Gastroesophageal sphincter (tissue), 3 donors: ENCODE measurements at regions not wholly inside any gene's neighbourhood (a gene's known extent, or its start where the extent isn't known, plus 50 kb on each side); places are given as distances from the start of the nearest gene placed in this dataset.

ENCODE experiments used
- CTCF ChIP-seq, 4 experiments: fragments of 200-600 bp in 2 of 4; fragments of 450-650 bp in 2 of 4; sonication (generic) in 1 of 4; IDR thresholded peaks; one replicate each; pipeline ENCODE4 v1.5.1; 2017 to 2019; ENCODE audit warnings: antibody characterized with exemption in 4 of 4, mild to moderate bottlenecking in 2 of 4, moderate library complexity in 2 of 4
- EP300 ChIP-seq: sonication (generic); formaldehyde crosslinking; IDR thresholded peaks from one replicate; pipeline ENCODE4 v1.6.1; 2017; ENCODE audit warnings: antibody characterized with exemption, mild to moderate bottlenecking
- POLR2A ChIP-seq, 2 donors: fragments of 450-650 bp; IDR thresholded peaks; one replicate each; pipeline ENCODE4 v1.6.1; 2017; ENCODE audit warnings: antibody characterized with exemption in 2 of 2, mild to moderate bottlenecking in 2 of 2, moderate library complexity in 1 of 2
- POLR2AphosphoS5 ChIP-seq: sonication (generic); formaldehyde crosslinking; IDR thresholded peaks from one replicate; pipeline ENCODE4 v1.6.1; 2017; ENCODE audit warnings: antibody characterized with exemption

- no peak for TF ChIP-seq CTCF (IDR thresholded peaks at IDR 0.05)
- TF ChIP-seq EP300, result no peak
- TF ChIP-seq POLR2AphosphoS5, result no peak
- no peak for TF ChIP-seq POLR2A (IDR thresholded peaks at IDR 0.05)
Measured at GRCh38 chr4:11548597-11549082, 119.9 kb upstream of the HS3ST1 start.
